Kidney (tissue), 13 donors: ENCODE measurements at regions not wholly inside any gene's neighbourhood (a gene's known extent, or its start where the extent isn't known, plus 50 kb on each side); places are given as distances from the start of the nearest gene placed in this dataset.

ENCODE experiments used
- DNase-seq, 5 donors: peaks; one replicate each; pipeline ENCODE4 v3.0.0-alpha.2; 2013 to 2020
- FAIRE-seq: peaks from 2 replicates; lab custom pipeline; 2012; peaks lifted over from hg19 to GRCh38; lab: Jason Lieb, UNC
- H3K27ac ChIP-seq, 2 donors: one replicate each; pipeline ENCODE4 v1.7.0; 2013; ENCODE audit warnings: low read depth in 2 of 2, low read length in 2 of 2, inconsistent platforms in 1 of 2
- H3K27me3 ChIP-seq: one replicate; pipeline ENCODE4 v1.7.1; 2013; ENCODE audit warnings: low read length, inconsistent platforms; ENCODE audit not compliant: control insufficient read depth, insufficient read depth
- H3K36me3 ChIP-seq, 3 donors: one replicate each; pipeline versions ENCODE4 v1.7.0 to v1.7.1; 2013; ENCODE audit warnings: low read length in 3 of 3, control low read depth in 1 of 3, inconsistent platforms in 1 of 3; ENCODE audit not compliant: insufficient read depth in 3 of 3, control insufficient read depth in 2 of 3
- H3K4me1 ChIP-seq, 3 donors: one replicate each; pipeline versions ENCODE4 v1.7.0 to v1.7.1; 2013; ENCODE audit warnings: low read length in 3 of 3, inconsistent platforms in 1 of 3, low read depth in 1 of 3; ENCODE audit not compliant: control insufficient read depth in 2 of 3, insufficient read depth in 2 of 3
- H3K4me3 ChIP-seq, 3 donors: one replicate each; pipeline versions ENCODE4 v1.7.0 to v1.8.1; 2013; ENCODE audit warnings: low read length in 3 of 3, control low read depth in 1 of 3, inconsistent platforms in 1 of 3
- H3K9ac ChIP-seq, 3 donors: one replicate each; pipeline versions ENCODE4 v1.7.0 to v1.7.1; 2013; ENCODE audit warnings: low read length in 3 of 3, control low read depth in 1 of 3, inconsistent platforms in 1 of 3
- H3K9me3 ChIP-seq, 3 donors: one replicate each; pipeline versions ENCODE4 v1.7.0 to v1.7.1; 2013; ENCODE audit warnings: low read length in 3 of 3, control low read depth in 1 of 3, inconsistent platforms in 1 of 3; ENCODE audit not compliant: control insufficient read depth in 2 of 3, insufficient read depth in 1 of 3
- CTCF ChIP-seq: IDR thresholded peaks from 3 replicates; pipeline ENCODE4 v1.5.1; 2012; ENCODE audit warnings: mild to moderate bottlenecking, moderate library complexity, borderline replicate concordance; ENCODE audit not compliant: insufficient read depth; ENCODE audit errors: extremely low read depth
- intact Hi-C: fragments of 100-400 bp; cut with DNase I; formaldehyde crosslinking; loops from one replicate; pipeline ENCODE4 v1.11.1; 2022
- donor health status: control.
- donor health status: control.
- donor health status: control.
- donor health status: control.
- donor health status: control.
- donor health status: DM: yes; HTN: yes; CAD: no.
- donor health status: Normal renal cell carcinoma (clear cell type).

GRCh38 chr5:63655043-63655442, 307.2 kb downstream of the HTR1A start:
- intact Hi-C loops = no loop called here
- no peaks in the 10 kb centered on the region for H3K4me1 ChIP-seq
- no peak overlapping the region for H3K9ac ChIP-seq
- H3K27me3 ChIP-seq = no peaks in the 10 kb centered on the region
- no peak for TF ChIP-seq CTCF
- no peaks in the 10 kb centered on the region for H3K36me3 ChIP-seq
- no peak overlapping the region for H3K27ac ChIP-seq
- no peaks in the 10 kb centered on the region for H3K9me3 ChIP-seq
- DNase-seq = no peak
- no peak overlapping the region for H3K4me3 ChIP-seq
- no peak for FAIRE-seq

GRCh38 chr5:63650581-63650980, 311.7 kb downstream of the HTR1A start:
- intact Hi-C loops = no loop called here

GRCh38 chr5:63648376-63648775, 313.9 kb downstream of the HTR1A start:
- DNase-seq = no peak
- H3K4me1 ChIP-seq = no peaks in the 10 kb centered on the region
- TF ChIP-seq CTCF = no peak
- H3K27ac ChIP-seq = no peak overlapping the region
- no peak for FAIRE-seq
- H3K36me3 ChIP-seq = no peaks in the 10 kb centered on the region
- no peaks in the 10 kb centered on the region for H3K9me3 ChIP-seq
- H3K27me3 ChIP-seq = no peaks in the 10 kb centered on the region
- intact Hi-C loops = no loop called here
- no peak overlapping the region for H3K9ac ChIP-seq
- no peak overlapping the region for H3K4me3 ChIP-seq

More at GRCh38 chr5:63650581-63650980, 311.7 kb downstream of the HTR1A start:
- no peaks in the 10 kb centered on the region for H3K4me1 ChIP-seq
- no peak for DNase-seq
- no peak overlapping the region for H3K27ac ChIP-seq
- no peak for FAIRE-seq
- H3K9me3 ChIP-seq = no peaks in the 10 kb centered on the region
- no peak overlapping the region for H3K4me3 ChIP-seq
- no peak overlapping the region for H3K9ac ChIP-seq
- no peaks in the 10 kb centered on the region for H3K27me3 ChIP-seq
- H3K36me3 ChIP-seq = no peaks in the 10 kb centered on the region
- TF ChIP-seq CTCF = no peak

GRCh38 chr5:63629951-63630630, 332.2 kb downstream of the HTR1A start:
- Histone ChIP-seq H3K4me3 (no peak overlapping the region), H3K9me3 (no peaks in the 10 kb centered on the region), H3K27ac (no peak overlapping the region), H3K36me3 (no peaks in the 10 kb centered on the region), H3K4me1 (no peaks in the 10 kb centered on the region), H3K9ac (no peak overlapping the region), H3K27me3 (no peaks in the 10 kb centered on the region)
- FAIRE-seq = no peak
- intact Hi-C loops = no loop called here
- no peak for DNase-seq
- TF ChIP-seq CTCF = no peak
